ENCODE measurements at regions not wholly inside any gene's neighbourhood (a gene's known extent, or its start where the extent isn't known, plus 50 kb on each side); places are given as distances from the start of the nearest gene placed in this dataset.

DNA sequence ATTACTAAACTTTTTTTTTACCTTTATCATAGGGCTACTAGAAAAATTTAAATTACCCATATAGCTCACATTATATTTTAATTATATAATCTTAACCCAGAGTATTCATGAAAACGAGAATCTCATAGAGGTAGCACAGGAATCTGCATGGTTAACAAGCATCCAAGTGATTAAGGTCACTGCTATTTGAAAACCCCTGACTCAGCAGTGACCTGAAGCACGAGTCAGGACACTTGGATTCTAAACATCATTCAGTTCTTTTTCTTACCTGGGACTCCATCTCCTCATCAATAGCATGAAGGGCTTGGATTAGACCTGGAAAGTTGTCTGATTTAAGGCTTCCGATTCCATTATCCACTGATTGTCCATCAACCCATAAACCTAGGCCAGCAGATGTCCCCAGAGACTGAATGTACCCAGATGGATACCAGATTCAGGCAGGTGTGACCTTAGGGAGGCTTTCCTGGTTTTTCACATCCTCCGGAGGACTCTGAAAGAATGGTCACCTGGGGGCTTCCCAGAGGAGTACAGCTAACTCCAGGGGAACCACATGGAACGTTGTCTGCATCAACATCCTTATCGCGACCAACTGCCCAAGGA, 174.3 kb downstream of the SETD4 start:
- H3K27me3 ChIP-seq (ENCODE audit: control insufficient read depth in 2 of 2, insufficient read depth in 2 of 2, low read length in 2 of 2) = no peaks in the 10 kb centered on the region
- ChIA-PET POLR2A (no interaction called here), CTCF (no interaction called here)
- H3K9me3 Mint-ChIP-seq = peaks cover 0 to 2% (median 0%) of the 10 kb centered on the region in 11 donors
- H3K36me3 Mint-ChIP-seq = no peaks in the 10 kb centered on the region
- no peak overlapping the region for H3K27ac ChIP-seq (ENCODE audit: low read depth, low read length)
- DNase-seq (no peak), ATAC-seq (no peak)
- H3K4me3 Mint-ChIP-seq = no peak overlapping the region
- H3K36me3 ChIP-seq (ENCODE audit: control insufficient read depth in 2 of 3, insufficient read depth in 3 of 3, low read length in 3 of 3) = no peaks in the 10 kb centered on the region
- H3K9me3 ChIP-seq (ENCODE audit: control insufficient read depth in 2 of 3, low read length in 3 of 3) = no peaks in the 10 kb centered on the region
- no peaks in the 10 kb centered on the region for H3K4me1 ChIP-seq (ENCODE audit: control insufficient read depth in 2 of 2, insufficient read depth in 2 of 2, low read length in 2 of 2)
- H3K4me1 Mint-ChIP-seq = no peaks in the 10 kb centered on the region
- H3K4me3 ChIP-seq (ENCODE audit: low read length) = no peak overlapping the region
- no peak overlapping the region for H3K27ac Mint-ChIP-seq
- peaks cover 0 to 35% (median 6%) of the 10 kb centered on the region in 5 donors for H3K27me3 Mint-ChIP-seq
- intact Hi-C loops (cut with micrococcal nuclease) = loop anchor here in 1 of 2 donors (10.0 kb wide), 1 partner anchor 139 kb away; no protein-coding TSS in a partner anchor

DNA sequence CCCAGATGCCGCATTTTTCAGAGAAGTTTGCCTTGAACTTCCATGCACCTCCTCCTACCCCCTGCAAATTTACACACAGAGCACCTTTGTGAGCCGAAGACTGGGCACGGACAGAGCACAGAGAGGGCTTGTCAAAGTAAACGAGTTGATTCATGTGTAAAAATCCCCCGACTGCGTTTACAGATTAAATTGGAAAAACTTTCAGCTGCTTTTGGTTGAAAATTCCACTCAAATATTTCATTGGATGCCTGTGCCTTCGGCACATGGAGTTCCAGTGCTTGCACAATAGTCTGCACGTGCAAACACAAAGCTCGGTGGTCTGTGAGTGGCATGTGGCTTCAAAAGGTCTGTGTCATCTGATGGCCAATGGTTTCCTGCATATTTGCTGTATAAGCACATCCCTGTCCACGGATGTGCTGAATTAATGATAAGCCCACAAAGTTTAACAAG, 177.5 kb downstream of the SETD4 start:
- no peaks in the 10 kb centered on the region for H3K36me3 ChIP-seq (ENCODE audit: control insufficient read depth in 2 of 3, insufficient read depth in 3 of 3, low read length in 3 of 3)
- no peak overlapping the region for H3K4me3 Mint-ChIP-seq
- no peaks in the 10 kb centered on the region for H3K4me1 Mint-ChIP-seq
- peaks cover 5 to 31% (median 11%) of the 10 kb centered on the region in 5 donors for H3K27me3 Mint-ChIP-seq
- H3K27me3 ChIP-seq (ENCODE audit: control insufficient read depth in 2 of 2, insufficient read depth in 2 of 2, low read length in 2 of 2) = no peaks in the 10 kb centered on the region
- CTCF ChIA-PET = no interaction called here
- no peaks in the 10 kb centered on the region for H3K36me3 Mint-ChIP-seq
- no peaks in the 10 kb centered on the region for H3K9me3 ChIP-seq (ENCODE audit: control insufficient read depth in 2 of 3, low read length in 3 of 3)
- POLR2A ChIA-PET = no interaction called here
- peaks cover 0 to 4% (median 0%) of the 10 kb centered on the region in 11 donors for H3K9me3 Mint-ChIP-seq
- DNase-seq = no peak
- no peak overlapping the region for H3K4me3 ChIP-seq (ENCODE audit: low read length)
- H3K27ac ChIP-seq (ENCODE audit: low read depth, low read length) = no peak overlapping the region
- intact Hi-C loops (cut with micrococcal nuclease) = loop anchor here in 1 of 2 donors (10.0 kb wide), 1 partner anchor 142 kb away; no protein-coding TSS in a partner anchor
- H3K27ac Mint-ChIP-seq = no peak overlapping the region
- no peaks in the 10 kb centered on the region for H3K4me1 ChIP-seq (ENCODE audit: control insufficient read depth in 2 of 2, insufficient read depth in 2 of 2, low read length in 2 of 2)
- ATAC-seq = no peak

DNA sequence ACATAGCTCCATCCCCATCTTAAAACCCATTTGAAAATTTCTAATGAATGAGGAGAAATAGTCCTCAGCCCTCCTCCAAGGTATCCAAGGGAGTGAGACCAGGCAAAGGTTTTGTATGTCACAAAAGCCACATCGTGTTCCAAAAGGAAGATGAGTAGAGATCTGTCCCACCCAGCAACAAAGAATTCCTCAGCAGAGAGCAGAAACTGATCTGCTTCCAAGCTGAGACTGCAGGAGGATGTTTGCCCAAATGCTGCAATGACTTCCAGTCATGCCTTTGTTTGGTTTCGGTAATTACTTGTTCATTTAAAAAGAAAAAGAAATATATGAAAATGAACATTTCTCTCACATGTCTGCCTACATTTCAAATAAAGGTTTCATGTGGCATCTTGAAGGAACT, 186.9 kb downstream of the SETD4 start:
- no peaks in the 10 kb centered on the region for H3K4me1 ChIP-seq (ENCODE audit: control insufficient read depth in 2 of 2, insufficient read depth in 2 of 2, low read length in 2 of 2)

DNA sequence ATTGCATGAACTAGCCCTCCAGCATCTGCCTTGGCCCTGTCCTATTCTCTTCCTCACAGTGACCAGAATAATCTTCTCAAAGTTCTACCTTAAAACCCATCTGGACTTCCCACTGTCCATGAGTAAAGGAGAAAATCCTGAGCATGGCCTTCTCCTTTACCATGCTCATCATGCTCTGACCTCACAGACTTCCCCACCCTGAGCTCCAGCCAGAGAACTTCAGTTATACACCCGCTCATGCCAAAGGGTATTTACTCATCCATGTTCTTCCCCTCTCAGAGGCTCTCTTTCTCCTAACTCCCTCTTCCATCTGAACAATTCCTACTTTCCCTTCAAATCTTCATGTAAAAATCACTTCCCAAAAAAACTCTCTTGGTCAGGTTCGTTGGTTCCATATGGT, 188.4 kb downstream of the SETD4 start:
- Histone ChIP-seq H3K27ac (ENCODE audit: low read depth, low read length) (no peak overlapping the region), H3K36me3 (ENCODE audit: control insufficient read depth in 2 of 3, insufficient read depth in 3 of 3, low read length in 3 of 3) (no peaks in the 10 kb centered on the region), H3K27me3 (ENCODE audit: control insufficient read depth in 2 of 2, insufficient read depth in 2 of 2, low read length in 2 of 2) (no peaks in the 10 kb centered on the region), H3K4me1 (ENCODE audit: control insufficient read depth in 2 of 2, insufficient read depth in 2 of 2, low read length in 2 of 2) (no peaks in the 10 kb centered on the region), H3K4me3 (ENCODE audit: low read length) (no peak overlapping the region), H3K9me3 (ENCODE audit: control insufficient read depth in 2 of 3, low read length in 3 of 3) (no peaks in the 10 kb centered on the region)
- peaks cover 10 to 36% (median 20%) of the 10 kb centered on the region in 5 donors for H3K27me3 Mint-ChIP-seq
- CTCF ChIA-PET = no interaction called here
- DNase-seq (no peak), ATAC-seq (no peak)
- H3K36me3 Mint-ChIP-seq = peaks cover 0 to 6% (median 0%) of the 10 kb centered on the region in 5 donors
- no peak overlapping the region for H3K27ac Mint-ChIP-seq
- POLR2A ChIA-PET = no interaction called here
- no peaks in the 10 kb centered on the region for H3K4me1 Mint-ChIP-seq
- intact Hi-C loops (cut with micrococcal nuclease) = no loop called here
- no peak overlapping the region for H3K4me3 Mint-ChIP-seq
- H3K9me3 Mint-ChIP-seq = peaks cover 0 to 14% (median 6%) of the 10 kb centered on the region in 11 donors

More for the DNA sequence above, 186.9 kb downstream of the SETD4 start:
- Mint-ChIP-seq H3K27ac (no peak overlapping the region), H3K36me3 (peaks cover 0 to 6% (median 0%) of the 10 kb centered on the region in 5 donors), H3K9me3 (peaks cover 0 to 9% (median 5%) of the 10 kb centered on the region in 11 donors), H3K4me1 (peaks cover 0 to 2% (median 0%) of the 10 kb centered on the region in 7 donors), H3K27me3 (peaks cover 10 to 41% (median 19%) of the 10 kb centered on the region in 5 donors), H3K4me3 (no peak overlapping the region)
- CTCF ChIA-PET = no interaction called here
- H3K27ac ChIP-seq (ENCODE audit: low read depth, low read length) = no peak overlapping the region
- DNase-seq = no peak
- no peaks in the 10 kb centered on the region for H3K27me3 ChIP-seq (ENCODE audit: control insufficient read depth in 2 of 2, insufficient read depth in 2 of 2, low read length in 2 of 2)
- H3K36me3 ChIP-seq (ENCODE audit: control insufficient read depth in 2 of 3, insufficient read depth in 3 of 3, low read length in 3 of 3) = no peaks in the 10 kb centered on the region
- H3K9me3 ChIP-seq (ENCODE audit: control insufficient read depth in 2 of 3, low read length in 3 of 3) = no peaks in the 10 kb centered on the region
- H3K4me3 ChIP-seq (ENCODE audit: low read length) = no peak overlapping the region
- intact Hi-C loops (cut with micrococcal nuclease) = no loop called here
- no peak for ATAC-seq
- POLR2A ChIA-PET = no interaction called here

DNA sequence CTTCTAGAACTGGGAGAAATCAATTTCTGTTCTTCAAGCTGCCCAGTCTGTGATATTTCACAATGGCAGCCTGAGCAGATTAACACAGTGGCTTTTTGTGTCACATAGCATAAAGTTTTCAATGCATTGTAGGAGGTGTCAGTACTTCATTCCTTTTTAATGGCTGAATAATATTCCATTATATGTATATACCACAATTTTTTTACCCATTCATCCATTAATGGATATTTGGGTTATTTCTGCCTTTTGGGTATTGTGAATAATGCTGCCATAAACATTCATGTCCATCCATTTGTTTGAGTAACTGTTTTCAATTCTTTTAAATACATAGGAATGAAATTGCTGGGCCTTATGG, 191.5 kb downstream of the SETD4 start:
- Histone ChIP-seq H3K36me3 (ENCODE audit: control insufficient read depth in 2 of 3, insufficient read depth in 3 of 3, low read length in 3 of 3) (no peaks in the 10 kb centered on the region), H3K4me3 (ENCODE audit: low read length) (no peak overlapping the region), H3K9me3 (ENCODE audit: control insufficient read depth in 2 of 3, low read length in 3 of 3) (no peaks in the 10 kb centered on the region), H3K27me3 (ENCODE audit: control insufficient read depth in 2 of 2, insufficient read depth in 2 of 2, low read length in 2 of 2) (no peaks in the 10 kb centered on the region), H3K4me1 (ENCODE audit: control insufficient read depth in 2 of 2, insufficient read depth in 2 of 2, low read length in 2 of 2) (no peaks in the 10 kb centered on the region), H3K27ac (ENCODE audit: low read depth, low read length) (no peak overlapping the region)
- DNase-seq (no peak), ATAC-seq (no peak)
- ChIA-PET CTCF (no interaction called here), POLR2A (no interaction called here)
- H3K4me1 Mint-ChIP-seq = no peaks in the 10 kb centered on the region
- no peaks in the 10 kb centered on the region for H3K36me3 Mint-ChIP-seq
- no peak overlapping the region for H3K27ac Mint-ChIP-seq
- no peak overlapping the region for H3K4me3 Mint-ChIP-seq
- H3K27me3 Mint-ChIP-seq = peaks cover 9 to 29% (median 19%) of the 10 kb centered on the region in 5 donors
- intact Hi-C loops (cut with micrococcal nuclease) = no loop called here
- peaks cover 0 to 13% (median 4%) of the 10 kb centered on the region in 11 donors for H3K9me3 Mint-ChIP-seq

DNA sequence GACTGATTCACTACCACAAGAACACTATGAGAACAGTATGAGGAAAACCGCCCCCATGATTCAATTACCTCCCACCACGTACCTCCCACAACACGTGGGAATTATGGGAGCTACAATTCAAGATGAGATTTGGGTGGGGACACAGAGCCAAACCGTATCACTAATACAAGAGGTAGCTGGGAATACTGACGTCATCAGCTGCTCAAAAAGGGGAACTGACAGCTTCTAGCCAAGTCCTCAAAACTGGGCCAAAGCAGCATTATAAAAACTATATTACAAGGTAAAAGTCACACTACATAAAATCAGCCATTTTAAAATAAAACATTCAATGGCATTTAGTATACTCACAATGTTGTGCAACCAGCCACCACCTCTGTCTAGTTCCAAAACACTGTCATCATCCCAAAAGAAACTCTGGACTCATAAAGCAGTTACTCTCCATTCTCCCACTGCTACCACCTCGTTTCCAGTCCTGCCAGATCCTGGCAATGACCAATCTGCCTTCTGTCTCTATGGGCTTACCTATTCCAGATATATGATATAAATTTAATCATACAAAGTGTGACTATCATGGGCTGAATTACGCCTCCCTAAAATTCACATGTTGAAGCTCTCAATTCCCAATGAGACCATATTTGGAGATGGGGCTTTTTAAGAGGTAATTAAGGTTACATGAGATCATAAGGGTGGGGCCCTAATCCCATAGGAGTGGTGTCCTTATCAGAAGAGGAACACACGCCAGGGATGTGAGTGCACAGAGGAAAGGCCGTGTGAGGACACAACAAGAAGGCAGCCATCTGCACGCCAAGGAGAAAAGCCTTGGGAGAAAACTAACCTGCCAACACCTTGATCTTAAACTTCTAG, 192.1 kb downstream of the SETD4 start:
- Mint-ChIP-seq H3K36me3 (no peaks in the 10 kb centered on the region), H3K4me3 (no peak overlapping the region), H3K4me1 (no peaks in the 10 kb centered on the region), H3K9me3 (peaks cover 0 to 13% (median 4%) of the 10 kb centered on the region in 11 donors), H3K27ac (no peak overlapping the region), H3K27me3 (peaks cover 11 to 29% (median 20%) of the 10 kb centered on the region in 5 donors)
- DNase-seq = no peak
- Histone ChIP-seq H3K36me3 (ENCODE audit: control insufficient read depth in 2 of 3, insufficient read depth in 3 of 3, low read length in 3 of 3) (no peaks in the 10 kb centered on the region), H3K9me3 (ENCODE audit: control insufficient read depth in 2 of 3, low read length in 3 of 3) (no peaks in the 10 kb centered on the region), H3K4me1 (ENCODE audit: control insufficient read depth in 2 of 2, insufficient read depth in 2 of 2, low read length in 2 of 2) (no peaks in the 10 kb centered on the region), H3K27me3 (ENCODE audit: control insufficient read depth in 2 of 2, insufficient read depth in 2 of 2, low read length in 2 of 2) (no peaks in the 10 kb centered on the region), H3K4me3 (ENCODE audit: low read length) (no peak overlapping the region), H3K27ac (ENCODE audit: low read depth, low read length) (no peak overlapping the region)
- POLR2A ChIA-PET = no interaction called here
- ATAC-seq = no peak
- CTCF ChIA-PET = no interaction called here
- intact Hi-C loops (cut with micrococcal nuclease) = no loop called here
